Duodenal mucosa (tissue), 2 donors: ENCODE measurements at regions not wholly inside any gene's neighbourhood (a gene's known extent, or its start where the extent isn't known, plus 50 kb on each side); places are given as distances from the start of the nearest gene placed in this dataset.

ENCODE experiments used
- H3K27ac ChIP-seq: one replicate; pipeline ENCODE4 v1.7.0; 2013; ENCODE audit warnings: low read depth, low read length
- H3K27me3 ChIP-seq, 2 donors: one replicate each; pipeline ENCODE4 v1.7.0; 2013; ENCODE audit warnings: low read length in 2 of 2, control low read depth in 1 of 2; ENCODE audit not compliant: insufficient read depth in 2 of 2, control insufficient read depth in 1 of 2
- H3K36me3 ChIP-seq, 2 donors: one replicate each; pipeline ENCODE4 v1.7.0; 2013; ENCODE audit warnings: low read length in 2 of 2, control low read depth in 1 of 2; ENCODE audit not compliant: insufficient read depth in 2 of 2, control insufficient read depth in 1 of 2
- H3K4me1 ChIP-seq, 2 donors: one replicate each; pipeline ENCODE4 v1.7.0; 2013; ENCODE audit warnings: low read length in 2 of 2, control low read depth in 1 of 2; ENCODE audit not compliant: insufficient read depth in 2 of 2, control insufficient read depth in 1 of 2
- H3K4me3 ChIP-seq, 2 donors: one replicate each; pipeline ENCODE4 v1.7.0; 2013; ENCODE audit warnings: low read length in 2 of 2, low read depth in 1 of 2
- H3K9ac ChIP-seq, 2 donors: one replicate each; pipeline ENCODE4 v1.7.0; 2013; ENCODE audit warnings: low read length in 2 of 2, low read depth in 1 of 2
- H3K9me3 ChIP-seq, 2 donors: one replicate each; pipeline ENCODE4 v1.7.0; 2013; ENCODE audit warnings: low read length in 2 of 2, control low read depth in 1 of 2; ENCODE audit not compliant: control insufficient read depth in 1 of 2

DNA sequence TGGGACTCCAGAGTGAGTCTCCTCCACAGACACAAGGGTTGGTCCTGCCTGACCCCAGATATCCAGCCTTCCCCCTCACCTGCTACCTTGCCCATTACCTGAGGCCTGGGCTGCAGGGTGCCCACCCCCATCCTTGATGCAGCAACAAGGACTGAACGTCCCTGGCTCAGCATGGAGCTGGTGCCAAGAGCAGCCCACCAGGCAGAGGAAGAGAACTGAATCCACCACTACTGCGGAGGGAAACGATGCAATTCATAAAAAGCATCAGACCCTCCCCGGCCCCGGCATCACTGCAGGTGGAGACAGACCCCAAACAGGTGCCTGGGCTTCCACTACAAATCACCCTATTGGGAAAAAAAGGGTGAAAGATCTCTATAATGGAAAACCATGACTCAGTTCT lies 131.0 kb upstream of the TNRC6C start:
- H3K36me3 ChIP-seq, result no peaks in the 10 kb centered on the region
- H3K27ac ChIP-seq, result no peak overlapping the region
- H3K9ac ChIP-seq, result no peak overlapping the region
- H3K4me3 ChIP-seq, result no peak overlapping the region
- peaks cover 4 to 14% of the 10 kb centered on the region in 2 donors for H3K4me1 ChIP-seq
- peaks cover 0 to 9% of the 10 kb centered on the region in 2 donors for H3K27me3 ChIP-seq
- H3K9me3 ChIP-seq, result peaks cover 0 to 5% of the 10 kb centered on the region in 2 donors

DNA sequence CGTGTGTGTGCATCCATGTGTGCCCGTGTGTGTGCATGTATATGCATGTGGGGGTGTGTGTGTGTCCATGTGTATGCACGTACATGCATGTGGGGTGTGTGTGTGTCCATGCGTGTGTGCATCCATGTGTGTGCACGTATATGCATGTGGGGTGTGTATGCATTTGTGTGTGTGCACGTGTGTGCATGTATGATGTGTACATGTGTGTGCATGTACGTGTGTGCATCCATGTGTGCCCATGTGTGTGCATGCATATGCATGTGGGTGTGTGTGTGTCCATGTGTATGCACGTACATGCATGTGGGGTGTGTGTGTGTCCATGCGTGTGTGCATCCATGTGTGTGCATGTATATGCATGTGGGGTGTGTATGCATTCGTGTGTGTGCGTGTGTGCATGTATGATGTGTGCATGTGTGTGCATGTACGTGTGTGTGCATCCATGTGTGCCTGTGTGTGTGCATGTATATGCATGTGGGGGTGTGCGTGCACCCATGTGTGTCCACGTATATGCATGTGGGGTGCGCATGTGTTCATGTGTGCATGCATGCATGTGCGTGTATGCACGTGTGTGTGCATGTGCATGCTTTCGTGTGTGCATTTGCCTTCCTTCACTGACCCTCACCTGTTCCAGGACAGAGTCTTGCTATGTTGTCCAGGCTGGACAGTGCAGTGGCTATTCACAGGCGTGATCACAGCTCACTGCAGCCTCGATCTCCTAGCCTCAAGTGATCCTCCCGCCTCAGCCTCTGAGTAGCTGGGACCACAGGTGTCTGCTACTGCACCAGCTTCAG lies 129.6 kb upstream of the TNRC6C start:
- no peak overlapping the region for H3K27ac ChIP-seq
- peaks cover 0 to 7% of the 10 kb centered on the region in 2 donors for H3K27me3 ChIP-seq
- H3K9ac ChIP-seq, result no peak overlapping the region
- peaks cover 0 to 5% of the 10 kb centered on the region in 2 donors for H3K9me3 ChIP-seq
- H3K36me3 ChIP-seq, result no peaks in the 10 kb centered on the region
- H3K4me3 ChIP-seq, result no peak overlapping the region
- H3K4me1 ChIP-seq, result peaks cover 0 to 10% of the 10 kb centered on the region in 2 donors

DNA sequence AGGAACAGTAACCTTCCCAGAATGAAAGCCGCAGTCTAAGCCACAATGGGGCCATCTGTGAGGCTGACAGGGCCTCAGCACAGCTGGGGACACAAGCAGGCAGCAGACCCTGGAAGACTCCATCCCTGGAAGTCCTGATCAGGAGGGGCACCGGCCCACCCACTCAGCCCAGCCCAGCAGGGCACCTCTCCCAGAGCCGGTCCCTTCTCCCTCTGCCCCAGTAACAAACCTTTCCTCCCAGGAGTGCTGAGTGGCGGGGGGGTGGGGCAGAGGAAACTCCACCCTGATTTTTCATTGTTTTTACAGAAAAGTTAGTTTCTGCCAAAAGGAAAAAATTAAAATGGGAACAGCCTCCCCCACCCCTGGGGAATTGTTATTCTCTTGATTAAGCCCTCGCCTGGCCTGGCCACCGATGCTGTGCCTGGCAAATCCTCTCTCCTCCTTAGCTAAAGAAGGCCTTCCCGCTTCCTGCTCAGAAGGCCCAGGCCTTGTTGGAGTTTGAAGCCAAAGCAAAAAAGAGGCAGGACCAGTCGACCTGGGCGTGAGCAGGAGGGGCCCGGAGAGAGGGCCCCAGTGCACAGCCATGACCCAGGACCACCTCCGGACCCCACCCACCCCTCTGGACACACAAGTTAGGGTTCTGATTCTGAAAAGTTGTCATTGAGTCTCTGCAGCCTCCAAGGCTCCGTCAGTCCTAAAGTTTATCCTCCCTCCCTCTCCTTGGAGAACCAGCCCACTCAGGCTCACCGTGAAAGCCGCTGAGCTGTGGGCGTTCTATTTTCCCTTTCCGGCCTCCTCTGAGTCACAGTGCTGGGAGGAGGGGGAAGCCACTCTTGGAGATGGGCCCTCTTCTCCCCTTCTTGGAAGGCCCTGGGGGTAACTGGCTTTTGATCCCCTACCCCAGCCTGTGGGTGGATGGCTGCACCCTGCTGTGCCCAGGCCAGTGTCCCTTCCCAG lies 128.4 kb upstream of the TNRC6C start:
- H3K27ac ChIP-seq, result peak overlapping the region; percentile 17
- H3K4me1 ChIP-seq, result peaks cover 6 to 17% of the 10 kb centered on the region in 2 donors
- H3K36me3 ChIP-seq, result no peaks in the 10 kb centered on the region
- no peak overlapping the region for H3K4me3 ChIP-seq
- no peak overlapping the region for H3K9ac ChIP-seq
- peaks cover 0 to 5% of the 10 kb centered on the region in 2 donors for H3K9me3 ChIP-seq
- no peaks in the 10 kb centered on the region for H3K27me3 ChIP-seq

DNA sequence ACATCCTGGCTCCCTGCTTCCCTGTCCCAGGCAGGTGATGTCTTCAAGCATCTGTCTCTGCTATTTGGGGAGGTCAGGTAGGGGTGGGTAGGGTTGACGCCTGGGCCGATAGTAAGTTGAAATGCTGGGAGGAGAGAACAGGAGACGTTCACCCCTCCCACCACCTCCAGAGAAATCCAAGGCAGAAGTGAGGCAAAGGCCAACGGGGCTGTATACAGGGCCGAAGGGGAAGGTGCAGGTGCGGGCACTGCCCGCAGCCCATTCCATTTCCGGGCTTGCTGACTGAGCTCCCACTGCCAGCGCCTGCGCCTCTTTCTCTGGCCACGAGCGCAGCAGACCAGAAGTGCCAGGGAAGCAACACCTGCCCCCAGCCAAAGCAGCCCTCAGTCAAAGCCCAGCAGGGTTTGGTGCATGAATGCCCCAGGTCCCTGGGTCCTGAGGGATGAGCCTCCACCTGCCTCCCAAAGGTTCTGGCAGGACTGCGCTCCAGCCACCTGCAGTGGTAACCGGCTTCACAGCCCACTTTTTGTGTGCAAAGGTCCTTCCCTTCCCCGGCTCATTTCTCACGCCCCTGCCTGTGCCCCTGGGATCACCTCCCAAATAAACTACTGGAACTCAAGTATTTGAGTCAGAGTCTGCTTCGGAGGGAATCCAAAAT lies 127.6 kb upstream of the TNRC6C start:
- Histone ChIP-seq H3K4me1 (peaks cover 6 to 17% of the 10 kb centered on the region in 2 donors), H3K27ac (no peak overlapping the region), H3K4me3 (no peak overlapping the region), H3K27me3 (no peaks in the 10 kb centered on the region), H3K9me3 (peaks cover 0 to 5% of the 10 kb centered on the region in 2 donors), H3K36me3 (no peaks in the 10 kb centered on the region), H3K9ac (no peak overlapping the region)

DNA sequence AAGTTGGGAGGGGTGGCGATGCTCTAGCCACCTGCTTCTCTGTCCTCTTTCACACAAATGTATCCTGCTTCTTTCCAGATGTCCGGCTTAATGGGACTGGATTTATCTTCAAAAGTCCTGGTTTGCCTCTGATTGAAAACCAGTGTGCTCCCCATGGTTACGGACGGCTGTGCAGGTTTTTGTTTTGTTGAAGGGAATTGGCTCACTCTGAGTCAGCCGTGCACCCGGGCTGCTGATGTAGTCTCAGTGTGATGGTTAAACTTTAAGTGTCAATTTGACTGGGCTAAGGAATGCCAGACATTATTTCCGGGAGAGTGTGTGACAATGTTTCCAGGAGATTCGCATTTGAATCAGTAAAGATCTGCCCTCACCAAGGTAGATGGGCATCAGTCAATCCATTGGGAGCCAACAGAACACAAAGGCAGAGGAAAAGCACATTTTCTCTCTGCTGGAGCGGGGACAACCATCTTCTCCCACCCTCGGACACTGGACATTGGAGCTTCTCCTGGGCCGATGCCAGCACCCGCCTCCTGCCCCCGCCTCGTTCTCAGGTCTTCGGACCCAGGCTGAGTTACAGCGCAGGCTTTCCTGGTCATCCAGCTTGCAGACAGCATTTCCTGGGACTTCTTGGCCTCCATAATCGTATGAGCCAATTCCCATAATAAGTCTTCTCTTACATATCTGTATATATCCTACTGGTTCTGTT lies 126.9 kb upstream of the TNRC6C start:
- H3K9me3 ChIP-seq, result peaks cover 0 to 5% of the 10 kb centered on the region in 2 donors
- H3K9ac ChIP-seq, result no peak overlapping the region
- no peak overlapping the region for H3K4me3 ChIP-seq
- H3K27ac ChIP-seq, result no peak overlapping the region
- no peaks in the 10 kb centered on the region for H3K27me3 ChIP-seq
- H3K36me3 ChIP-seq, result no peaks in the 10 kb centered on the region
- H3K4me1 ChIP-seq, result peaks cover 6 to 17% of the 10 kb centered on the region in 2 donors

DNA sequence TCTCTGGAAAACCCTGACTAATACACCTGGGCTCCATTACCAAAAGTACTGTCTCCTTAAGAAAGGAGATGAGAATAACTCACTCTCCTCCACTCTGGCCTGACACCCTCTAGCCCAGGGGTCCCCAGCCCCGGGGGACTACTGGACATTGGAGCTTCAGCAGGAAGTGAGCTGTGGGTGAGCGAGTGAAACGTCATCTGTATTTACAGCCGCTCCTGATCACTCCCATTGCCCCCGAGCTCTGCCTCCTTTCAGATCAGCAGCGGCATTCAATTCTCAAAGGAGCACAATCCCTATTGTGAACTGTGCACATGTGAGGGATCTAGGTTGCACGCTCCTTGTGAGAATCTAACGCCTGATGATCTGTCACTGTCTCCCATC lies 126.3 kb upstream of the TNRC6C start:
- Histone ChIP-seq H3K4me3 (no peak overlapping the region), H3K4me1 (peaks cover 6 to 17% of the 10 kb centered on the region in 2 donors), H3K27me3 (no peaks in the 10 kb centered on the region), H3K9me3 (peaks cover 0 to 5% of the 10 kb centered on the region in 2 donors), H3K9ac (no peak overlapping the region), H3K27ac (no peak overlapping the region), H3K36me3 (no peaks in the 10 kb centered on the region)

DNA sequence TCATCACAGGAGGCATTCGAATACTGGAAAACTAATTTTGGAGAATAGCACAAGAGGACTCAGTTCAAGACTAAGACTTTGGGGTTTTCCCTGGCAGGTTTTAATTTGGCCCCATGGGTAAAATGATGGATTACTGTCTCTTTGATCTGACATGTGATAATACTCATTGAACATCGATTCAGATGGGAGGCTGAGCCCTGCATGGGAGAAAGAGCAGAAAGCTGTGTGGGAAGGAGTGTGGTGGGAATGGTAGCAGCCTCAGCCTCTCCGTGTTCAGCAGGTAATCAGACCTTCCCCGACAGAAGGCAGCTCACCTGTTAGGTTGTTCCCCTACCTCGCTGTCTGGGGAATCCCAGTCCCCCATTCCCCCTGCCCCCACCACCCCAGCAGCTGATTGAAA lies 124.7 kb upstream of the TNRC6C start:
- Histone ChIP-seq H3K27ac (no peak overlapping the region), H3K9ac (no peak overlapping the region), H3K4me3 (no peak overlapping the region), H3K27me3 (no peaks in the 10 kb centered on the region), H3K36me3 (no peaks in the 10 kb centered on the region), H3K9me3 (peaks cover 0 to 3% of the 10 kb centered on the region in 2 donors), H3K4me1 (peaks cover 6 to 17% of the 10 kb centered on the region in 2 donors)

DNA sequence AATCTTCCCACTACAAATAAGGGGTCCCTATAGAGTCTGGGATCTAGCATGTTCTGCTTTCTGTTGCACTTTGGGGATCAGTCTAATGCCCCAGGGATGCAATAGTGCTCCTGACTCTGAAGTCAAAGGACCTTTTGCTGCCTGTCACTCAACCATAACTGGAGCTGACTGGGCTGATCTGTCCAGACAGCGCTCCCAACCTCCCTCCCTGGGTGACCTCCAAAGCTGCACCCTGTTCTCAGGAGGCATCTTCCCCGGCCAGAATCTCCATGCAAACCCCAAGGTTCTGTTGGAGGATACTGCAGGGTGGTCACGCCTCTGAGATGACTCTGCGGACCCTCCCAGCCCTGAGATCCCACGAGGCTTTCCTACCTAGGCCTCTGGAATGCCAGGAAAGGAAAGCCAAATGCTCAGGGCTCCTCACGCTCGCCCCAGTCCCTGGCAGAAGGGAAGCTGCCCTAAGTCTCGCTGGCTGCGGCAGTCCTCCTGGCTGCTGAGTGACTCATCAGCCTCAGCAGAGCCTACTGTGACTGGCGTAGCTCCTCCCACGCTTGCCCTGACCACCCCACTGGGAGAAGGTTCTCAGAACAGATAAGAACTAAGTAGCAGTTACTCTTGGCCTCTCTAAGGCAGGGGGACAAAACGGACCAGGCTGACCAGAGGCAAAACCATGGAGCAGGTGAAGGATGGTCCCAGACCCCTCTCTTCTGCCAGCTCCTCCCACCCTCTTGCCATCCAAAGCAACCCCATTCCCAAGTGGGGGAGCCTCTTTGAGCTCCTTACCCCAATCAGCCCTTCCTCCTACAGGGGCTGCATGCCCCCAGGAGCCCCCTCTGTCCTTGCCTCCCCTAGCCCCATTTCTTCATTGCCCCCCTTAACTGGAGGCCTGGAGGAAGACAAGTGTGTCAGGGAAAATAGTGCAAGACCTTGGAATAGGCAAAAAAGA lies 124.1 kb upstream of the TNRC6C start:
- no peaks in the 10 kb centered on the region for H3K9me3 ChIP-seq
- H3K4me1 ChIP-seq, result peaks cover 8 to 13% of the 10 kb centered on the region in 2 donors
- H3K4me3 ChIP-seq, result peak overlapping the region in 1 of 2 donors; percentile 3
- no peak overlapping the region for H3K27ac ChIP-seq
- no peaks in the 10 kb centered on the region for H3K27me3 ChIP-seq
- no peaks in the 10 kb centered on the region for H3K36me3 ChIP-seq
- no peak overlapping the region for H3K9ac ChIP-seq

DNA sequence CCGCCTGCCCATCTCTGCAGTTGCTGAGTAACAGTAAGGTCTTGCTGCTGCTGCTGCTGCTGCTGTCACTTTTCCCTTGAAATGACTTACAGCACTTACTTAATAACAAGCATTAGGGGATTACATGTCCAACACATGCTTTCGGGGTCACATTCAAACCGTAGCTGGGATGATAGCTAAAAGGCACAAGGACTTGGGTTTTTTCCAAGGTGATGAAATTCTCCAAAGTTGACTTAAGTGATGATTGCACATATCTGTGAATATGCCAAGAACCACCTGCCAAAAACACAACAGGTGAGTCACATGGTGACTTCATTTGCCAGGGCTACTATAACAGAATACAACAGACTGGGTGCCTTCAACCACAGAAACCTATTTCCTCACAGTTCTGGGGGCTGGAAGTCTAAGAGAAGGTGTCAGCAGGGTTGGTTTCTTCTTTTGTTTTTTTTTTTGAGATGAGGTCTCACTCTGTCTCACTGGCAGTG lies 121.9 kb upstream of the TNRC6C start:
- H3K27me3 ChIP-seq, result no peaks in the 10 kb centered on the region
- H3K9ac ChIP-seq, result no peak overlapping the region
- H3K27ac ChIP-seq, result no peak overlapping the region
- no peaks in the 10 kb centered on the region for H3K36me3 ChIP-seq
- no peaks in the 10 kb centered on the region for H3K9me3 ChIP-seq
- H3K4me3 ChIP-seq, result no peak overlapping the region
- H3K4me1 ChIP-seq, result peaks cover 22 to 24% of the 10 kb centered on the region in 2 donors
